ENCODE measurements at regions not wholly inside any gene's neighbourhood (a gene's known extent, or its start where the extent isn't known, plus 50 kb on each side); places are given as distances from the start of the nearest gene placed in this dataset.

GRCh38 chr5:89992201-89992600 is 417.4 kb downstream of the CETN3 start:
- no peak for DNase-seq (ENCODE audit: low read depth in 2 of 2)

GRCh38 chr5:89991592-89991991 is 418.0 kb downstream of the CETN3 start:
- DNase-seq (ENCODE audit: low read depth in 2 of 2), result no peak

- DNase-seq (ENCODE audit: low read depth in 2 of 2), result peak in 1 of 2 donors; percentile 1
Observed at GRCh38 chr5:89989776-89990175, 419.8 kb downstream of the CETN3 start.

GRCh38 chr5:89988998-89989655 is 420.4 kb downstream of the CETN3 start:
- peak in 1 of 2 donors; percentile 20 for DNase-seq (ENCODE audit: low read depth in 2 of 2)

- DNase-seq (ENCODE audit: low read depth in 2 of 2), result no peak
Observed at GRCh38 chr5:89988129-89988810, 421.3 kb downstream of the CETN3 start.

- DNase-seq (ENCODE audit: low read depth in 2 of 2), result no peak
Observed at GRCh38 chr5:89983216-89983615, 426.3 kb downstream of the CETN3 start.

GRCh38 chr5:89981878-89982773 is 427.4 kb downstream of the CETN3 start:
- no peak for DNase-seq (ENCODE audit: low read depth in 2 of 2)

- no peak for DNase-seq (ENCODE audit: low read depth in 2 of 2)
Observed at GRCh38 chr5:89981021-89981420, 428.5 kb downstream of the CETN3 start.

- DNase-seq (ENCODE audit: low read depth in 2 of 2), result no peak
Observed at GRCh38 chr5:89973516-89973915, 436.0 kb downstream of the CETN3 start.

GRCh38 chr5:89972901-89973300 is 436.7 kb downstream of the CETN3 start:
- DNase-seq (ENCODE audit: low read depth in 2 of 2), result no peak

GRCh38 chr5:89968958-89969381 is 440.6 kb downstream of the CETN3 start:
- DNase-seq (ENCODE audit: low read depth in 2 of 2), result no peak

- DNase-seq (ENCODE audit: low read depth in 2 of 2), result peak in 1 of 2 donors; percentile 20
Observed at GRCh38 chr5:89967771-89968444, 441.6 kb downstream of the CETN3 start.

GRCh38 chr5:89956838-89957237 is 452.7 kb downstream of the CETN3 start:
- no peak for DNase-seq (ENCODE audit: low read depth in 2 of 2)

- no peak for DNase-seq (ENCODE audit: low read depth in 2 of 2)
Observed at GRCh38 chr5:89954916-89955315, 454.6 kb downstream of the CETN3 start.

- no peak for DNase-seq (ENCODE audit: low read depth in 2 of 2)
Observed at GRCh38 chr5:89951876-89952275, 457.7 kb downstream of the CETN3 start.

- DNase-seq (ENCODE audit: low read depth in 2 of 2), result no peak
Observed at GRCh38 chr5:89950234-89950633, 459.3 kb downstream of the CETN3 start.

GRCh38 chr5:89948977-89949376 is 460.6 kb downstream of the CETN3 start:
- DNase-seq (ENCODE audit: low read depth in 2 of 2), result no peak

- no peak for DNase-seq (ENCODE audit: low read depth in 2 of 2)
Observed at GRCh38 chr5:89946916-89947315, 462.6 kb downstream of the CETN3 start.

- no peak for DNase-seq (ENCODE audit: low read depth in 2 of 2)
Observed at GRCh38 chr5:89946508-89946907, 463.0 kb downstream of the CETN3 start.

- DNase-seq (ENCODE audit: low read depth in 2 of 2), result no peak
Observed at GRCh38 chr5:89942171-89942570, 467.4 kb downstream of the CETN3 start.

- no peak for DNase-seq (ENCODE audit: low read depth in 2 of 2)
Observed at GRCh38 chr5:89936576-89936975, 473.0 kb downstream of the CETN3 start.

GRCh38 chr5:89934069-89934468 is 475.5 kb downstream of the CETN3 start:
- DNase-seq (ENCODE audit: low read depth in 2 of 2), result no peak

Measured in lung microvascular endothelial cell (primary cell).